A673 (cell line): ENCODE measurements at regions not wholly inside any gene's neighbourhood (a gene's known extent, or its start where the extent isn't known, plus 50 kb on each side); places are given as distances from the start of the nearest gene placed in this dataset.

Source experiments
- BruUV-seq: library from RNA; stranded (reverse); fragments of 400-500 nt; replicated peaks from 2 replicates; lab custom pipeline; 2021; lab: Mats Ljungman, UMichigan
- CTCF ChIA-PET: fragments of 300-600 bp; sonication (Branson Sonifier 250); formaldehyde crosslinking; loops from one replicate; lab custom pipeline; 2022; ENCODE audit warnings: antibody characterized with exemption; lab: Charles Lee
- POLR2A ChIA-PET: fragments of 300-600 bp; sonication (Branson Sonifier 250); formaldehyde crosslinking; loops from one replicate; lab custom pipeline; 2022; ENCODE audit warnings: antibody characterized with exemption; ENCODE audit not compliant: low non-redundant PET; lab: Charles Lee
- DNase-seq: peaks from one replicate; pipeline ENCODE4 v3.0.0-alpha.2; 2015; ENCODE audit warnings: low spot score
- H3K27ac ChIP-seq: fragments of 200-600 bp; sonication (generic); 2 replicates; pipeline ENCODE4 v1.5.1; 2016; ENCODE audit warnings: mixed run types, low read depth, mild to moderate bottlenecking, mixed read lengths, antibody characterized with exemption, low read length; ENCODE audit not compliant: poor library complexity, severe bottlenecking
- H3K27me3 ChIP-seq: fragments of 200-600 bp; sonication (generic); replicated peaks from 2 replicates; pipeline ENCODE4 v1.6.1; 2017; ENCODE audit warnings: mixed run types, low read depth, mild to moderate bottlenecking, mixed read lengths, antibody characterized with exemption, low read length; ENCODE audit not compliant: insufficient read depth, poor library complexity
- H3K36me3 ChIP-seq: fragments of 200-600 bp; sonication (generic); 2 replicates; pipeline ENCODE4 v1.6.1; 2016; ENCODE audit warnings: mixed run types, mild to moderate bottlenecking, mixed read lengths, antibody characterized with exemption, low read length; ENCODE audit not compliant: insufficient read depth, poor library complexity, severe bottlenecking
- H3K4me1 ChIP-seq: fragments of 200-600 bp; sonication (generic); 2 replicates; pipeline ENCODE4 v1.6.1; 2017; ENCODE audit warnings: mixed run types, mild to moderate bottlenecking, mixed read lengths, antibody characterized with exemption, low read length; ENCODE audit not compliant: insufficient read depth, poor library complexity, severe bottlenecking
- H3K4me3 ChIP-seq: fragments of 200-600 bp; sonication (generic); 2 replicates; pipeline ENCODE4 v1.5.1; 2016; ENCODE audit warnings: low read depth, mixed run types, mild to moderate bottlenecking, mixed read lengths, low read length; ENCODE audit not compliant: poor library complexity, severe bottlenecking
- H3K9me3 ChIP-seq: fragments of 200-600 bp; sonication (generic); 2 replicates; pipeline ENCODE4 v1.6.1; 2016; ENCODE audit warnings: mixed run types, low read depth, mild to moderate bottlenecking, mixed read lengths, antibody characterized with exemption, low read length; ENCODE audit not compliant: poor library complexity, severe bottlenecking
- CTCF ChIP-seq: fragments of 300-800, 200-600 bp; sonication (generic); conservative IDR thresholded peaks from 2 replicates; pipeline ENCODE4 v1.5.1; 2017; ENCODE audit warnings: low read depth, mild to moderate bottlenecking, antibody characterized with exemption, low read length, moderate library complexity, mixed read lengths
- EZH2 ChIP-seq: fragments of 200-600 bp; sonication (generic); IDR thresholded peaks from 2 replicates; pipeline ENCODE4 v1.6.1; 2017; ENCODE audit warnings: borderline replicate concordance, low read depth, mild to moderate bottlenecking, mixed read lengths, antibody characterized with exemption, low read length; ENCODE audit not compliant: poor library complexity, severe bottlenecking
- intact Hi-C: fragments of 100-400 bp; cut with micrococcal nuclease; formaldehyde crosslinking; loops from one replicate; pipeline ENCODE4 v1.10.0; 2022; ENCODE audit not compliant: unreplicated experiment

- no peak for TF ChIP-seq CTCF
- no peak for TF ChIP-seq EZH2
- Histone ChIP-seq H3K9me3 (no peaks in the 10 kb centered on the region), H3K4me3 (no peak overlapping the region), H3K4me1 (no peaks in the 10 kb centered on the region), H3K27me3 (peaks cover 2% of the 10 kb centered on the region), H3K27ac (no peak overlapping the region), H3K36me3 (no peaks in the 10 kb centered on the region)
- POLR2A ChIA-PET, result no interaction called here
- intact Hi-C loops, result no loop called here
- CTCF ChIA-PET, result no interaction called here
- no TSS peak for BruUV-seq
- no peak for DNase-seq
Observed at GRCh38 chr21:35818597-35818996, 241.7 kb downstream of the SETD4 start.

DNA sequence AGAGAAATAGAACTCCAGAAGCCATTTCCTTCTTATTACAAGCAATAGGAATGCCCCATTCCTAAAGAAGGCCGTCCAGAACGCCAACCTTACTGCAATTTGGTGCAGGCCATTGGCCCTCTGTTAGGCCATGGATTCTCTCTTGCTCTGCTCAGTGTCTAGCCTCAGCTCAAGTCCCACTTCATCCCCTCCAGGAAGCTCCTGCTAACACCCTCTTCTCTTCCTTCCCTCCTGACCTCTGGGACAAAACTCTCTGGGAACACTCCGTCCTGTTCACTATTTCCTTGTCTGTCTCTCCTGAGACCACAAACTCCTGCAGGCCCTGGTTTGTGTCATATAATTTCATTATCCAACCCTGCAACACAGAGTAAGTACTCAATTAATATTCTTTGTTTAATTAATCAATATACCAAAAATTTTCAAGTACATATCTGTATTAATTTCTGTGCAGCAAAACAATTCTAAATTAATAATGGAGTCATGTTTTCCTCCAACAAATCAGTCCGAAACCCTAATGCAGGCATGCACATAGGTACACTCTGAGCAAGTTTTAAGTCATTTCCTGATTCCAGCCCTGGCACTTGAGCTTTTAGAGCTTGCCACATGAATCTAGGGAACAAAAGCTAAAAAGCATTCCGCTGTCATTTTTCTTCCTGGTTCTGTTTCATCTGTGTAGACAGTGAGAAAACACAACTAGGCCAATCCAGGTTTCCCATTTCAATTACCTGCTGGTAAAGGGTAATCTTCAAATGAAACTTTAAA, 245.3 kb downstream of the SETD4 start:
- H3K27me3 ChIP-seq, result peaks cover 19% of the 10 kb centered on the region
- no peak overlapping the region for H3K4me3 ChIP-seq
- no peak for TF ChIP-seq EZH2
- no peak overlapping the region for H3K27ac ChIP-seq
- ChIA-PET POLR2A (no interaction called here), CTCF (no interaction called here)
- H3K4me1 ChIP-seq, result no peaks in the 10 kb centered on the region
- intact Hi-C loops, result no loop called here
- H3K9me3 ChIP-seq, result no peaks in the 10 kb centered on the region
- BruUV-seq, result no TSS peak
- no peaks in the 10 kb centered on the region for H3K36me3 ChIP-seq
- DNase-seq, result no peak

DNA sequence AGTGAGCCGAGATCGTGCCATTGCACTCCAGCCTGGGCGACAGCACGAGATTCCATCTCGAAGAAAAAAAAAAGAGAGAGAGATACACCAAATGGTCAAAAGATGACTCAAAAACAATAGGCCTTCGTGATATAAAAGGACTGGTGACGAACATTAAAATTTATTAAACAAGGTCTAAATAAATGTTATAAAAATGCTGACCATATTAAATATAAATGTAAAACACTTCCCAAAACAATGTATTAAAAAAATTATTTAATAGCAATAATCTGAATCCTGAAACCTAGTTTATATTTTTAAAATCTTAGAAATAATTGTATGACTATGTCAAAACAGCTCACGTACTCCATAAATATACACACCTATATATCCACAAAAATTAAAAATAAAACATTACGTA, 247.6 kb downstream of the SETD4 start:
- ChIA-PET POLR2A (no interaction called here), CTCF (no interaction called here)
- intact Hi-C loops, result no loop called here

More for the DNA sequence above, 247.6 kb downstream of the SETD4 start:
- H3K4me3 ChIP-seq, result no peak overlapping the region
- no peak overlapping the region for H3K27ac ChIP-seq
- H3K36me3 ChIP-seq, result no peaks in the 10 kb centered on the region
- H3K4me1 ChIP-seq, result no peaks in the 10 kb centered on the region
- H3K27me3 ChIP-seq, result peaks cover 30% of the 10 kb centered on the region
- no peaks in the 10 kb centered on the region for H3K9me3 ChIP-seq
- no peak for DNase-seq
- BruUV-seq, result no TSS peak
- no peak for TF ChIP-seq CTCF
- no peak for TF ChIP-seq EZH2
